ENCODE measurements at regions not wholly inside any gene's neighbourhood (a gene's known extent, or its start where the extent isn't known, plus 50 kb on each side); places are given as distances from the start of the nearest gene placed in this dataset.

DNA sequence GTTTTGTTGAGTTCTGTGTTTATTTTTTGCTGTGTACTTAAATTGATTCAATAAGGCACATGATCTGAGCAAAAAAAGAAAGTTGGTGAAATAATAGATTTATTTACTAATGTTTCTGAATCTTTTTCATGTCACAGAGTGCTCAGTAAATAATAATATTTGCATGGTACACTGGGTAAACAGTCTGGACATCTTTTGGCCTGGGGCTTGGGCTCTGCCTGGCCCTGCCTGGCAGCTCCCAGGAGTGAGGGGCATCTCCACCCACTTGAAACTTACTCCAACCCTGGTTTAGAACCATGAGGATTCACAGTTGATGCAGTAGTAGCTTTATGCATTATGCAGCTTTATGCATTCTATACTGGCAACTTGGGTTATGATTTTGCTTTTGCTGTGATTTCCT lies 124.2 kb upstream of the SLC4A4 start (continued):
- TF ChIP-seq, protein P1, sequence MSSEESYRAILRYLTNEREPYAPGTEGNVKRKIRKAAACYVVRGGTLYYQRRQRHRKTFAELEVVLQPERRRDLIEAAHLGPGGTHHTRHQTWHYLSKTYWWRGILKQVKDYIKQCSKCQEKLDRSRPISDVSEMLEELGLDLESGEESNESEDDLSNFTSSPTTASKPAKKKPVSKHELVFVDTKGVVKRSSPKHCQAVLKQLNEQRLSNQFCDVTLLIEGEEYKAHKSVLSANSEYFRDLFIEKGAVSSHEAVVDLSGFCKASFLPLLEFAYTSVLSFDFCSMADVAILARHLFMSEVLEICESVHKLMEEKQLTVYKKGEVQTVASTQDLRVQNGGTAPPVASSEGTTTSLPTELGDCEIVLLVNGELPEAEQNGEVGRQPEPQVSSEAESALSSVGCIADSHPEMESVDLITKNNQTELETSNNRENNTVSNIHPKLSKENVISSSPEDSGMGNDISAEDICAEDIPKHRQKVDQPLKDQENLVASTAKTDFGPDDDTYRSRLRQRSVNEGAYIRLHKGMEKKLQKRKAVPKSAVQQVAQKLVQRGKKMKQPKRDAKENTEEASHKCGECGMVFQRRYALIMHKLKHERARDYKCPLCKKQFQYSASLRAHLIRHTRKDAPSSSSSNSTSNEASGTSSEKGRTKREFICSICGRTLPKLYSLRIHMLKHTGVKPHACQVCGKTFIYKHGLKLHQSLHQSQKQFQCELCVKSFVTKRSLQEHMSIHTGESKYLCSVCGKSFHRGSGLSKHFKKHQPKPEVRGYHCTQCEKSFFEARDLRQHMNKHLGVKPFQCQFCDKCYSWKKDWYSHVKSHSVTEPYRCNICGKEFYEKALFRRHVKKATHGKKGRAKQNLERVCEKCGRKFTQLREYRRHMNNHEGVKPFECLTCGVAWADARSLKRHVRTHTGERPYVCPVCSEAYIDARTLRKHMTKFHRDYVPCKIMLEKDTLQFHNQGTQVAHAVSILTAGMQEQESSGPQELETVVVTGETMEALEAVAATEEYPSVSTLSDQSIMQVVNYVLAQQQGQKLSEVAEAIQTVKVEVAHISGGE (CRISPR knock-in tag; IDR thresholded peaks at IDR 0.05) = no peak

DNA sequence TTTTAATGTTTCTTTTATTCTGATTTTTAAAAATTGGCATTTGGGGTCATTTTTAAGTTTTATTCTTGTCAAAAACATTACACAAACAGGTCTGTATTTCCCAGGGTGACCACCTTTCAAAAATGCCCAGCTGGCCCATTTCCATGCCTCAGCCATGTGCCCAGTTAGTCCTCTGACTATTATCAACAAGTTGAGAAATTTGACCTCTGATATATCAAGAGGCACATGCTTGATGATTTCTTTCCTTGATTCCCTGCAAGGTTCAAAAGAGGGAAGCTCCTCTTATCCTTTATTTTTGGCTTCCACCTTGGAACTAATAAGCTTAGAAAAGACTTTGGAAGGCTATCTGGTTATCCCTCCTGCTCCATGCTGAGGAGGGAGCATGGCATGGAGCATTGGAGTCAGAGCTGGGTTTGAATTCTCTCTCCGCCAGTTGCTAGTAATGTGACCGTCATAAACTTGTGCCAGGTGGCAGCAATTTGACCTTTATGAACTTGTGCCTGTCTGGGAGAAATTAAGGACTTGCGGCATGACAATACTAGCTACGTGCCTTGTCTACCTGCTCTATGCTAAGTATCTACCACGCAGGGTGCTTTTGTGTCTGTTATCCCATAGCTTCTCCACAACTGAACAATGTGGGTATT lies 122.4 kb upstream of the SLC4A4 start:
- ChIA-PET CTCF (interaction anchor here (0.6 to 4.2 kb wide), 3 partner anchors 13 to 1336 kb away, joined by 3 to 31 read pairs (median 3); no protein-coding TSS in a partner anchor), POLR2A (no interaction called here), SMC1A (ENCODE audit: uncharacterized antibody, unreplicated experiment) (interaction anchor here (1.2 kb wide), 1 partner anchor 447 kb away, joined by 3 read pairs; no protein-coding TSS in a partner anchor), RAD21 (ENCODE audit: unreplicated experiment) (interaction anchor here (0.9 kb wide), 1 partner anchor 13 kb away, joined by 3 read pairs; no protein-coding TSS in a partner anchor)
- BruUV-seq (replicated peaks) = no TSS peak
- H3K79me2 ChIP-seq (ENCODE audit: control insufficient read depth, insufficient read depth, low read length) = no peaks in the 10 kb centered on the region
- no peaks in the 10 kb centered on the region for H3K36me3 ChIP-seq (ENCODE audit: control insufficient read depth in 2 of 2, insufficient read depth in 2 of 2, low read length in 1 of 2)
- H4K20me1 ChIP-seq (ENCODE audit: control insufficient read depth, insufficient read depth) = no peaks in the 10 kb centered on the region
- no peak for TF ChIP-seq JUNB (IDR thresholded peaks at IDR 0.05)
- ATAC-seq = no peak
- in situ Hi-C loops (cut with MboI) (no loop called here), intact Hi-C loops (cut with micrococcal nuclease; ENCODE audit: unreplicated experiment) (no loop called here)
- FAIRE-seq = no peak
- H3K4me3 ChIP-seq = no peak overlapping the region
- no peak overlapping the region for H3K27ac ChIP-seq (ENCODE audit: control insufficient read depth, insufficient read depth)
- no peak overlapping the region for H2AFZ ChIP-seq (ENCODE audit: control insufficient read depth, low read depth, low read length)
- WGBS (ENCODE audit: insufficient coverage, insufficient replicate concordance, low lambda C conversion rate, missing lambda C conversion rate) = 40% methylated on average over 5 of the region's 5 CpGs
- no peak overlapping the region for H3K9ac ChIP-seq (ENCODE audit: control insufficient read depth, insufficient read depth, low read length)
- no peak overlapping the region for H3K4me2 ChIP-seq (ENCODE audit: control insufficient read depth, insufficient read depth)
- no peaks in the 10 kb centered on the region; a peak in 1 of 4 replicates for H3K27me3 ChIP-seq (replicated peaks in 1 of 2; ENCODE audit: control insufficient read depth in 2 of 2, insufficient read depth in 2 of 2, low read length in 1 of 2)
- no peak for DNase-seq (ENCODE audit: low read depth, low spot score)
- no peaks in the 10 kb centered on the region for H3K9me3 ChIP-seq (replicated peaks; ENCODE audit: control insufficient read depth, insufficient read depth, low read length)
- no peaks in the 10 kb centered on the region for H3K4me1 ChIP-seq (ENCODE audit: control insufficient read depth, insufficient read depth, low read length)
